ENCODE measurements at regions not wholly inside any gene's neighbourhood (a gene's known extent, or its start where the extent isn't known, plus 50 kb on each side); places are given as distances from the start of the nearest gene placed in this dataset.
A peak's percentile ranks its signal among the peaks of the same experiment; 100 is the strongest.

- no peak for DNase-seq
Observed at GRCh38 chr2:30371772-30372373, 75.2 kb upstream of the LCLAT1 start.

GRCh38 chr2:30372826-30373225, 74.2 kb upstream of the LCLAT1 start:
- no peak for DNase-seq

- no peak for DNase-seq
Observed at GRCh38 chr2:30373881-30374302, 73.2 kb upstream of the LCLAT1 start.

GRCh38 chr2:30374380-30374779, 72.7 kb upstream of the LCLAT1 start:
- DNase-seq: no peak

GRCh38 chr2:30375915-30376314, 71.1 kb upstream of the LCLAT1 start:
- DNase-seq: no peak

GRCh38 chr2:30379481-30379880, 67.6 kb upstream of the LCLAT1 start:
- no peak for DNase-seq

- no peak for DNase-seq
Observed at GRCh38 chr2:30380824-30381223, 66.2 kb upstream of the LCLAT1 start.

GRCh38 chr2:30382162-30382783, 64.8 kb upstream of the LCLAT1 start:
- no peak for DNase-seq

- no peak for DNase-seq
Observed at GRCh38 chr2:30382995-30383394, 64.1 kb upstream of the LCLAT1 start.

GRCh38 chr2:30385327-30385726, 61.7 kb upstream of the LCLAT1 start:
- peak; percentile 23 for DNase-seq

GRCh38 chr2:30392097-30392496, 54.9 kb upstream of the LCLAT1 start:
- DNase-seq: no peak

GRCh38 chr2:30393510-30393909, 53.5 kb upstream of the LCLAT1 start:
- no peak for DNase-seq

- DNase-seq: no peak
Observed at GRCh38 chr2:30394096-30394495, 53.0 kb upstream of the LCLAT1 start.

GRCh38 chr2:30396436-30397232, 50.4 kb upstream of the LCLAT1 start:
- DNase-seq: no peak
